ENCODE measurements at regions not wholly inside any gene's neighbourhood (a gene's known extent, or its start where the extent isn't known, plus 50 kb on each side); places are given as distances from the start of the nearest gene placed in this dataset.
"Not testable (repeated sequence)": the region's sequence is repeated elsewhere in the genome, so short reads cannot be mapped to it uniquely, and the experiment has no call there.

DNA sequence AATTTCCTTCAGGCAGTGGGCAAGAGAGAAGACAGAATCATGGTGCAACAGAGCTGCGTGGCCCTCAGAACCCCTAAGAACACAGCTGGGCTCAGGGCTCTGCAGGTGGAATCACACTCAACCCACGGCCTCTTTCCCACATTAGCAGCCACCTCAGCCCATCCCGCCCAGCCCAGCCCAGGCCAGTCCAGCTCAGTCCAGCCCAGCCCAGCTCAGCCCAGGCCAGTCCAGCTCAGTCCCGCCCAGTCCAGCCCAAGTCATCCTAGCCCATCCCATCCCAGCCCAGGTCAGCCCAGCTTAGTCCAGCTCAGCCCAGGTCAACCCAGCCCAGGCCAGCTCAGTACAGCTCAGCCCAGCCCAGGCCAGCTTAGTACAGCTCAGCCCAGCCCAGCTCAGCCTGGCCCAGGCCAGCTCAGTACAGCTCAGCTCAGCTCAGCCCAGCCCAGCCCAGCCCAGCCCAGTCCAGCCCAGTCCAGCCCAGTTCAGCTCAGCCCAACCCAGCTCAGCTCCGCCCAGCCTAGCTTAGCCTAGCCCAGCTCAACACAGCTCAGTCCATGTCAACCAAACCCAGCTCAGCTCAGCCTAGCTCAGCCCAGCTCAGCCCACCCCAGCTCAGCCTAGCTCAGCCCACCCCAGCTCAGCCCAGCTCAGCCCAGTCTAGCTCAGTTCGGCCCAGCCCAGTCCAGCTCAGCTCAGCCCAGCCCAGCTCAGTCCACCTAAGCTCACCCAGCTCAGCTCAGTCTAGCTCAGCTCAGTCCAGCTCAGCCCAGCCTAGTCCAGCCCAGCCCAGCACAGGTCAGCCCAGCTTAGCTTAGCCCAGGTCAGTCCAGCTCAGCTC is 183.1 kb downstream of the TMEM121 start:
- H3K9ac ChIP-seq (ENCODE audit: insufficient read length): no peak overlapping the region
- no peak overlapping the region for H3K27ac ChIP-seq
- H3K36me3 ChIP-seq (ENCODE audit: insufficient read depth, low read length): no peaks in the 10 kb centered on the region
- H3K4me3 ChIP-seq: no peak overlapping the region
- H3K9me3 ChIP-seq (ENCODE audit: low read depth, low read length): no peaks in the 10 kb centered on the region
- no peak for DNase-seq (ENCODE audit: low read depth, low spot score)
- TF ChIP-seq FOXP2 (optimal IDR thresholded peaks at IDR 0.05; ENCODE audit: control extremely low read depth, extremely low read length, insufficient read depth) (no peak), POLR2AphosphoS5 (IDR thresholded peaks at IDR 0.05; ENCODE audit: borderline replicate concordance, low read depth, low read length) (no peak), EZH2 (IDR thresholded peaks at IDR 0.05) (no peak)

DNA sequence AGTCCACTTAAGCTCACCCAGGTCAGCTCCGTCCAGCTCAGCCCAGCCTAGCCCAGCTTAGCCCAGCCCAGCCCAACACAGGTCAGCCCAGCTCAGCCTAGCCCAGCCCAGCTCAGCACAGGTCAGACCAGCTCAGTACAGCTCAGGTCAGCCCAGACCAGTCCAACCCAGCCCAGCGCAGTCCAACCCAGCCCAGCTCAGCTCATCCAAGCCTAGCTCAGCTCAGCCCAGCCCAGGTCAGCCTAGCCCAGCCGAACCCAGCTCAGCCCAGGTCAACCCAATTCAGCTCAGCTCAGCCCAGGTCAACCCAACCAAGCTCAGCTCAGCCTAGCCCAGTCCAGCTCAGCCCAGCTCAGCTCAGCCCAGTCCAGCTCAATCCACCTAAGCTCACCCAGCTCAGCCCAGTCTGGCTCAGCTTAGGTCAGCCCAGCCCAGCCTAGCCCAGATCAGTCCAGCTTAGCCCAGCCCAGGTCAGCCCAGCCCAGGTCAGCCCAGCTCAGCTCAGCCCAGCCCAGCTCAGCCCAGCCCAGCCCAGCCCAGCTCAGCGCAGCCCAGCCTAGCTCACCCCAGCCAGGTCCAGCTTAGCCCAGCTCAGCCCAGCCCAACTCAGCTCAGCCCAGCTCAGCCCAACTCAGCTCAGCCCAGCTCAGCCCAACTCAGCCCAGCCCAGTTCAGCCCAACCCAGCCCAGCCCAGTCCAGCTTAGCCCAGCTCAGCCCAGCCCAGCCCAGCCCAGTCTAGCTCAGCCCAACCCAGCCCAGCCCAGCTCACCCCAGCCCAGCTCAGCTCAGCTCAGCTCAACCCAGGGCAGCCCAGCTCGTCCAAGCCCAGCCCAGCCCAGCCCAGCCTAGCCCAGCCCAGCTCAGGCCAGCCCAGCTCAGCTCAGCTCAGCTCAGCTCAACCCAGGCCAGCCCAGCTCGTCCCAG is 184.0 kb downstream of the TMEM121 start:
- H3K9me3 ChIP-seq (ENCODE audit: low read depth, low read length): no peaks in the 10 kb centered on the region
- no peak for DNase-seq (ENCODE audit: low read depth, low spot score)
- no peak overlapping the region for H3K27ac ChIP-seq
- no peak for TF ChIP-seq FOXP2 (optimal IDR thresholded peaks at IDR 0.05; ENCODE audit: control extremely low read depth, extremely low read length, insufficient read depth)
- no peak for TF ChIP-seq EZH2 (IDR thresholded peaks at IDR 0.05)
- TF ChIP-seq POLR2AphosphoS5 (IDR thresholded peaks at IDR 0.05; ENCODE audit: borderline replicate concordance, low read depth, low read length): no peak
- no peak overlapping the region for H3K9ac ChIP-seq (ENCODE audit: insufficient read length)
- no peak overlapping the region for H3K4me3 ChIP-seq
- H3K36me3 ChIP-seq (ENCODE audit: insufficient read depth, low read length): no peaks in the 10 kb centered on the region

DNA sequence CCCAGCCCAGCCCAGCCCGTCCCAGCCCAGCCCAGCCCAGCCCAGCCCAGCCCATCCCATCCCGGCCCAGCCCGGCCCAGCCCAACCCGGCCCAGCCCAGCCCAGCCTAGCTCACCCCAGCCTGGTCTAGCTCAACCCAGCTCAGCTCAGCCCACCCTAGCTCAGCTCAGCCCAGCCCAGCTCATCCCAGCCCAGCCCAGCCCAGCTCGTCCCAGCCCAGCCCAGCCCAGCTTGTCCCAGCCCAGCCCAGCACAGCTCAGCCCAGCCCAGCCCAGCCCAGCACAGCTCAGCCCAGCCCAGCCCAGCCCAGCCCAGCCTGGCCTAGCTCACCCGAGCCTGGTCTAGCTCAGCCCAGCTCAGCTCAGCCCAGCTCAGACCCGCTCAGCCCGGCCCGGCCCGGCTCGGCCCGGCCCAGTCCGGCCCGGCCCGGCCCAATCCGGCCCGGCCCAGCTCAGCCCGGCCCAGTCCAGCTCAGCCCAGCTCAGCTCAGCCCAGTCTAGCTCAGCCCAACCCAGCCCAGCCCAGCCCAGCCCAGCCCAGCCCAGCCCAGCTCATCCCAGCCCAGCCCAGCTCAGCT is 184.7 kb downstream of the TMEM121 start:
- Histone ChIP-seq H3K9ac (ENCODE audit: insufficient read length) (no peak overlapping the region), H3K4me3 (no peak overlapping the region), H3K27ac (no peak overlapping the region), H3K9me3 (ENCODE audit: low read depth, low read length) (no peaks in the 10 kb centered on the region), H3K36me3 (ENCODE audit: insufficient read depth, low read length) (no peaks in the 10 kb centered on the region)
- TF ChIP-seq POLR2AphosphoS5 (IDR thresholded peaks at IDR 0.05; ENCODE audit: borderline replicate concordance, low read depth, low read length): no peak
- TF ChIP-seq FOXP2 (optimal IDR thresholded peaks at IDR 0.05; ENCODE audit: control extremely low read depth, extremely low read length, insufficient read depth): no peak
- no peak for TF ChIP-seq EZH2 (IDR thresholded peaks at IDR 0.05)
- DNase-seq (ENCODE audit: low read depth, low spot score): no peak

DNA sequence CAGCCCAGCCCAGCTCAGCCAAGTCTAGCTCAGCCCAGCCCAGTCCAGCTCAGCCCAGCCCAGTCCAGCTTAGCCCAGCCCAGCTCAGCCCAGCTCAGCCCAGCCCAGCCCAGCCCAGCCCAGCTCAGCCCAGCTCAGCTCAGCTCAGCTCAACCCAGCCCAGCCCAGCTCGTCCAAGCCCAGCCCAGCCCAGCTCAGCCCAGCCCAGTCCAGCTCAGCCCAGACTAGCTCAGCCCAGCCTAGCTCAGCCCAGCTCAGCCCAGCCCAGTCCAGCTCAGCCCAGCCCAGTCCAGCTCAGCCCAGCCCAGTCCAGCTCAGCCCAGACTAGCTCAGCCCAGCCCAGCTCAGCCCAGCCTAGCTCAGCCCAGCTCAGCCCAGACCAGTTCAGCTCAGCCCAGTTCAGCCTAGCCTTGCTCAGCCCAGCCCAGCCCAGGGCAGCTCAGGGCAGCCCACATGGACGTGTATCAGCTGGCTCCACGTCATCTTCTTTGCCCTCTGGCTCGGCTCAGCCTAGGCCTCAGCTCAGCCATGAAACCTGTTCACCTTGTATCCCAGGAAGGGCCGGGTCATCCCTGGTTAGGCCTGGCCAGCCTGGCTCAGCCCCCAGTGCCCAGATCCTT is 185.6 kb downstream of the TMEM121 start:
- no peak for TF ChIP-seq POLR2AphosphoS5 (IDR thresholded peaks at IDR 0.05; ENCODE audit: borderline replicate concordance, low read depth, low read length)
- no peak for TF ChIP-seq FOXP2 (optimal IDR thresholded peaks at IDR 0.05; ENCODE audit: control extremely low read depth, extremely low read length, insufficient read depth)
- no peak for TF ChIP-seq EZH2 (IDR thresholded peaks at IDR 0.05)
- H3K9ac ChIP-seq (ENCODE audit: insufficient read length): no peak overlapping the region
- H3K27ac ChIP-seq: no peak overlapping the region
- no peaks in the 10 kb centered on the region for H3K9me3 ChIP-seq (ENCODE audit: low read depth, low read length)
- no peaks in the 10 kb centered on the region for H3K36me3 ChIP-seq (ENCODE audit: insufficient read depth, low read length)
- no peak overlapping the region for H3K4me3 ChIP-seq
- DNase-seq (ENCODE audit: low read depth, low spot score): no peak

DNA sequence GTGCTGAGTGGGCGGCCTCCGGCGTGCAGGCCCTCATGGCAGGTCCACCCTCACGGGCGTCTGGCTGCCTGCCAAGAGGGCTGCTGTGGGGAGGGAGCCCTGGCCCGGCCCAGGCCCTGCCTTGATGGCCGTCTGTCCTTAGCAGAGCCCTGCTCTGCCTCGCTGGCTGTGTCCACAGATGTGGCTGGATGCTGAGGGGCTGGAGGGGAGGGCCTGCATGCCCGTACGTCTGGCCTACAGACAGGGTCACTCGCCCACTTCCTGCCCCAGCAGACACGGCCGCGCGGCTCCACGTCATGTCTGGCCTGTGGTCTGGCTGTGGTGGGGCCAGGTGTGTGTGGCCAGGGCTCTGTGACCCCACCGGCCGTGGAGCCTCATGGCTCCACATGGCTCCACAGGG is 186.3 kb downstream of the TMEM121 start:
- not testable (repeated sequence) for DNase-seq (ENCODE audit: low read depth, low spot score); H3K27ac ChIP-seq; H3K4me3 ChIP-seq; H3K36me3 ChIP-seq (ENCODE audit: insufficient read depth, low read length); H3K9ac ChIP-seq (ENCODE audit: insufficient read length); H3K9me3 ChIP-seq (ENCODE audit: low read depth, low read length)

DNA sequence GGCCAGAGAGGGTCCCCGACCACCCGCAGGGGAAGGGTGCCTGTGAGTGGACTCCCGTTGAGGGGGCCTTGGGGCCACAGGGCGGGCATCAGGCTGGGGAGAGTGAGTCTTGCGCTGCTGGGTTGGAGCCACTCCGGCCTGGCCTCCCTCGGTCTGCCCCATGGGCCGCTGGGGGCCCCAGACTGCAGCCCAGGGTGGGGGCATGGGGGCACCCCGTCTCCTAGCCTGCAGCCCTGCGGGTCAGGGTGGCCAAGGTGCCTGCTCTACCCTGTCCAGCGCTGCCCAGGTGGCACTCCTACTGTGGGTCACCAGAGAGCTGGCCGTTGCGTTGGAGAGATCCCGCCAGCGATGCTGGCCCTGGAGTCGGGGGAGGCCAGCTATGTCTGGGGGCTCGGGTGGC is 186.8 kb downstream of the TMEM121 start:
- DNase-seq (ENCODE audit: low read depth, low spot score); H3K9ac ChIP-seq (ENCODE audit: insufficient read length); H3K9me3 ChIP-seq (ENCODE audit: low read depth, low read length); H3K4me3 ChIP-seq; H3K27ac ChIP-seq; H3K36me3 ChIP-seq (ENCODE audit: insufficient read depth, low read length): not testable (repeated sequence)

DNA sequence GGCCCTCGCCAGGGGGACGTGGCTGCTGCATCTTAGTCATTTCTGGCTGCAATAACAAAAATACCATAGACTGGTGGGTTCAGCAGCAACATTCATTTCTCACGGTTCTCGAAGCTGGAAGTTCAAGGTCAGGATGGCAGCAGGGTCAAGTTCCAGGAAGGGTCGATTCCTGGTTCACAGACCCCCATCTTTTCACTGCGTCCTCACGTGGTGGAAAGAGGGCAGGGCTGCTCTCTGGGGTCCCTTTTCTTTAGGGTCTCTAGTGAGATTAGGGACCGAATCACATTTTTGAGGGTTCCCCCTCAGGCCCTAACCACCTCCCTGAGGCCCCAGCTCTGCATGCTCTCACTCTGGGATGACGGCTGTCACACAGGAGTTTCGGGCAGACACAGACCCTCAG is 187.5 kb downstream of the TMEM121 start:
- H3K4me3 ChIP-seq; DNase-seq (ENCODE audit: low read depth, low spot score); H3K36me3 ChIP-seq (ENCODE audit: insufficient read depth, low read length); H3K9ac ChIP-seq (ENCODE audit: insufficient read length); H3K27ac ChIP-seq; H3K9me3 ChIP-seq (ENCODE audit: low read depth, low read length): not testable (repeated sequence)

DNA sequence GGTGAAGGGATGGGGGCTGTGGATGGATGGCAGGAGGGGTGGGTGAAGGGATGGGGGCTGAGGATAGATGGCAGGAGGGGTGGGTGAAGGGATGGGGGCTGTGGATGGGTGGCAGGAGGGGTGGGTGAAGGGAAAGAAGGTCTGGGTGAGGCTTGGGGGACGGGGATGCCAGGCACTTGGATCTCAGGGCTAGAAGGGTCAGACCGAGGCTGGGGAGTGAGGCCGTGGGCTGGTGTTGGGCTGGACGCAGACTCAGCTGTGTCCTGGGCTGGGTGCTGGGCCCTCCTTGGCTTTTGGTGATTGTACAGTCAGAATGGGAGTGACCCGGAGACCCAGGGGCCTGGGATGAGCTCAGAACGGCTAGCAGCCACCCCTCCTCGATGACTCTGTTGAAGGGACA is 192.4 kb downstream of the TMEM121 start:
- H3K4me3 ChIP-seq; H3K27ac ChIP-seq; H3K36me3 ChIP-seq (ENCODE audit: insufficient read depth, low read length); DNase-seq (ENCODE audit: low read depth, low spot score); H3K9ac ChIP-seq (ENCODE audit: insufficient read length); H3K9me3 ChIP-seq (ENCODE audit: low read depth, low read length): not testable (repeated sequence)

DNA sequence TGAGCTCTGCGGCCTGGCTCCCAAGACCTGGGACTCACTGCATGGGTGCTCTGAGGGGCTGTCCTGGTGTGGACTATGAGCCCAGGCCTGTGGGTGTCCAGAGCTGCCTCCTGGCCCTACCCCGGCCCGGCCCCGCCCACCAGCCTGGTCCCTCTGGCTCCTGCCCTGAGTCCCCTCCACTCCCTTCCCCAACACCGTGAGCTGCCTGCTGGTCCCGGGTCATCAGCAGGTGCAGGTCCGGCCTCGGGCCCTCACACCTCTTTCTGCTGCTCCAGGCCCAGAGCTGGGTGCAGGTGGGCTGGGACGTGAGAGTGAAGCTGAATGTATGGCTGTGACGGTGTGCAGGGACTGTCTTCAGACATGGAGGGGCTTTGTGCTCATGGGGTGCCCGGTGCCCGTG is 193.7 kb downstream of the TMEM121 start:
- not testable (repeated sequence) for H3K36me3 ChIP-seq (ENCODE audit: insufficient read depth, low read length); DNase-seq (ENCODE audit: low read depth, low spot score); H3K9me3 ChIP-seq (ENCODE audit: low read depth, low read length); H3K27ac ChIP-seq; H3K9ac ChIP-seq (ENCODE audit: insufficient read length); H3K4me3 ChIP-seq

DNA sequence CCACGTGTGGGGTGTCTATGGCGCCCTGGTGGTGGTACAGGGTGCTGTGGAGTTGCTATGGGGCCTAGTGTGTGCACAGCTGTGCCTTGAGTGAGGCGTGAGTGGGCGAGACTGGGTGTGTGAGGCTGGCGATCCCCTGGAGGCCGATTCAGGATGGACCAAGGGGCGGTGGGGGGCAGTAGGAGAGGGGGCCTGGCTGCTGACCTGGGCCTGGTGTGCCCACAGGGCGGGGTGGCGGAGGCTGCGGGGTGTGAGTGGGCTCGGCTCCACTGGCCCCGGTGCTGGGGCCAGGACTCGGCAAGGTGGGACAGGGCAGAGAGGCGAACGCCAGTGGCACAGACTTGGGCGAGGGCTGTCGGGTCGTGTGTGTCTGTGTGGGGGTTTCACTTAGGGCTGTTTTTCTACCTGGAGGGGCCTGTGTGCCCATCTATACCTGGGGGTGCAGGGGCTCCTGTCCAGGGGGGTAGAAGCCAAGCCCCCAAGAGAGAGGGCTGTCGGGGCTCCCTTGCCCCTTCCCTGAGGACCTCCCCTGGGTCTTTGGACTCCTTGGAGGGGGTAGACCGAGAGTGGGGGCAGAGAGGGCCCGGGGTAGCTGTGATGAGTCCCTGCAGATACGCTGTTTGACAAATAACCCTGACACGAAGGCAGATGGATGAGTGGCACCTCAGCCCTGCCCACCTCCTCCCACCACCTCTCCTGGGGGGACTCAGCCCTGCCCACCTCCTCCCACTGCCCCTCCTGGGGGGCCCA is 194.6 kb downstream of the TMEM121 start:
- DNase-seq (ENCODE audit: low read depth, low spot score); H3K27ac ChIP-seq; H3K4me3 ChIP-seq; H3K9me3 ChIP-seq (ENCODE audit: low read depth, low read length); H3K36me3 ChIP-seq (ENCODE audit: insufficient read depth, low read length); H3K9ac ChIP-seq (ENCODE audit: insufficient read length): not testable (repeated sequence)

DNA sequence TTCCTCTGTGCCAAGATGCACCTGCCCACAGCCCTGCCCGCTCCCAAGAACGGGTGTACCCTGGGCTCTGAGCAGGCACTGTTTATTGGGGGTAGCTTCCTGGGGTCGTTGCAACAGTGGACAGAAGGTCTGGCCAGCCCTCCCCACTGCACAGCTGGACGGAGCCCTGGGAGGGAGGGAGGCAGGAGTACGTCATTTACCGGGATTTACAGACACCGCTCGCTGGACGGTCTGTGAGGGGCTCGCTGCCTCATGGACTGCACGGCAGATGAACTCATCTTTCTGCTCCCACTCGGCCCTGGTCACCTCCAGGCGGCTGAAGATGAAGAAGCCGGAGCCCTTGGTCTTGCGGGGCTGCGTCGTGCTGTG is 195.2 kb downstream of the TMEM121 start:
- H3K36me3 ChIP-seq (ENCODE audit: insufficient read depth, low read length); H3K9ac ChIP-seq (ENCODE audit: insufficient read length); H3K4me3 ChIP-seq; H3K9me3 ChIP-seq (ENCODE audit: low read depth, low read length); DNase-seq (ENCODE audit: low read depth, low spot score); H3K27ac ChIP-seq: not testable (repeated sequence)

Data from SK-N-MC (cell line).